OCI-LY1 (cell line): ENCODE measurements at regions not wholly inside any gene's neighbourhood (a gene's known extent, or its start where the extent isn't known, plus 50 kb on each side); places are given as distances from the start of the nearest gene placed in this dataset.

Source experiments
- CTCF ChIP-seq: fragments of 200-600 bp; sonication (generic), shearing (Covaris generic); IDR thresholded peaks from 2 replicates; pipeline ENCODE4 v1.5.1; 2017; ENCODE audit warnings: mild to moderate bottlenecking, antibody characterized with exemption, low read length, moderate library complexity, mixed read lengths
- EZH2 ChIP-seq: fragments of 200-600 bp; sonication (generic), shearing (Covaris generic); IDR thresholded peaks from 2 replicates; pipeline ENCODE4 v1.8.0; 2017; ENCODE audit warnings: borderline replicate concordance, mixed run types, mild to moderate bottlenecking, antibody characterized with exemption, low read length, moderate library complexity, mixed read lengths

- TF ChIP-seq EZH2: no peak
- TF ChIP-seq CTCF: no peak
Measured at GRCh38 chr16:10323528-10323869, 62.4 kb upstream of the ATF7IP2 start.
